ENCODE measurements at regions not wholly inside any gene's neighbourhood (a gene's known extent, or its start where the extent isn't known, plus 50 kb on each side); places are given as distances from the start of the nearest gene placed in this dataset.
"Not testable (repeated sequence)": the region's sequence is repeated elsewhere in the genome, so short reads cannot be mapped to it uniquely, and the experiment has no call there.

- not testable (repeated sequence) for H3K4me3 ChIP-seq; H3K27ac ChIP-seq; H3K4me1 ChIP-seq (replicated peaks in 1 of 2); ATAC-seq (replicated peaks in 6 of 8)
- 80 to 100% (median 90%) methylated on average over 1 to 2 of the region's 2 CpGs; no CpG with 5 or more reads in 1 of the 10 experiments for WGBS, 10 experiments
- in situ Hi-C loops (cut with MboI; ENCODE audit: low pct_unique_long_range_greater_than_20kb in 2 of 9, low sequenced_read_pairs in 9 of 9, unreplicated experiment in 9 of 9) = loop anchor here in 5 of 9 experiments (10.0 to 25.0 kb wide), 5 partner anchors 221 to 479 kb away; partner anchors contain the start of genes ABCA10 (in 1 of the 5) and WIPI1 (in 1 of the 5)
Observed at GRCh38 chr17:68757866-68758757, 156.9 kb upstream of the FAM20A start.

- in situ Hi-C loops (cut with MboI; ENCODE audit: low pct_unique_long_range_greater_than_20kb in 2 of 9, low sequenced_read_pairs in 9 of 9, unreplicated experiment in 9 of 9) = loop anchor here in 5 of 9 experiments (10.0 to 25.0 kb wide), 5 partner anchors 217 to 483 kb away; partner anchors contain the start of genes ABCA10 (in 1 of the 5) and WIPI1 (in 1 of the 5)
- no peak for ATAC-seq (replicated peaks in 6 of 8)
- Histone ChIP-seq H3K4me3 (no peak overlapping the region), H3K27ac (no peak overlapping the region), H3K4me1 (replicated peaks in 1 of 2) (peaks cover under 1 to 2% of the 10 kb centered on the region in 2 donors)
- 48 to 91% (median 80%) methylated on average over 1 to 7 of the region's 9 CpGs for WGBS, 10 experiments
Observed at GRCh38 chr17:68753985-68754769, 153.0 kb upstream of the FAM20A start.

- in situ Hi-C loops (cut with MboI; ENCODE audit: low pct_unique_long_range_greater_than_20kb in 2 of 9, low sequenced_read_pairs in 9 of 9, unreplicated experiment in 9 of 9) = loop anchor here in 5 of 9 experiments (10.0 to 25.0 kb wide), 5 partner anchors 213 to 487 kb away; partner anchors contain the start of genes ABCA10 (in 1 of the 5) and WIPI1 (in 1 of the 5)
- H3K4me3 ChIP-seq = no peak overlapping the region
- H3K27ac ChIP-seq = no peak overlapping the region
- WGBS, 10 experiments = 55 to 95% (median 90%) methylated on average over 4 to 6 of the region's 6 CpGs; no CpG with 5 or more reads in 1 of the 10 experiments
- ATAC-seq (replicated peaks in 6 of 8) = no peak
- no peaks in the 10 kb centered on the region for H3K4me1 ChIP-seq (replicated peaks in 1 of 2)
Observed at GRCh38 chr17:68750208-68750562, 149.0 kb upstream of the FAM20A start.

- Histone ChIP-seq H3K4me3 (no peak overlapping the region), H3K4me1 (replicated peaks in 1 of 2) (no peaks in the 10 kb centered on the region), H3K27ac (no peak overlapping the region)
- in situ Hi-C loops (cut with MboI; ENCODE audit: low pct_unique_long_range_greater_than_20kb in 2 of 9, low sequenced_read_pairs in 9 of 9, unreplicated experiment in 9 of 9) = loop anchor here in 6 of 9 experiments (10.0 to 25.0 kb wide), 5 partner anchors 212 to 488 kb away; partner anchors contain the start of genes ABCA10 (in 1 of the 6) and WIPI1 (in 1 of the 6)
- WGBS, 10 experiments = 10 to 100% (median 49%) methylated on average over 2 to 11 of the region's 12 CpGs
- peak in 1 of 8 experiments; percentile 90 for ATAC-seq (replicated peaks in 6 of 8)
Observed at GRCh38 chr17:68749349-68750207, 148.4 kb upstream of the FAM20A start.

GRCh38 chr17:68748381-68748780, 147.2 kb upstream of the FAM20A start:
- 73 to 100% (median 84%) methylated on average over 1 to 2 of the region's 2 CpGs; no CpG with 5 or more reads in 2 of the 10 experiments for WGBS, 10 experiments
- in situ Hi-C loops (cut with MboI; ENCODE audit: low pct_unique_long_range_greater_than_20kb in 2 of 9, low sequenced_read_pairs in 9 of 9, unreplicated experiment in 9 of 9) = loop anchor here in 1 of 9 experiments (25.0 kb wide), 1 partner anchor 211 kb away; no protein-coding TSS in a partner anchor
- Histone ChIP-seq H3K27ac (no peak overlapping the region), H3K4me1 (replicated peaks in 1 of 2) (no peaks in the 10 kb centered on the region), H3K4me3 (no peak overlapping the region)
- no peak for ATAC-seq (replicated peaks in 6 of 8)

GRCh38 chr17:68740555-68741447, 139.6 kb upstream of the FAM20A start:
- WGBS, 10 experiments = 33 to 100% (median 89%) methylated on average over 1 to 6 of the region's 8 CpGs; no CpG with 5 or more reads in 3 of the 10 experiments
- Histone ChIP-seq H3K4me1 (replicated peaks in 1 of 2) (no peaks in the 10 kb centered on the region), H3K27ac (no peak overlapping the region), H3K4me3 (no peak overlapping the region)
- in situ Hi-C loops (cut with MboI; ENCODE audit: low pct_unique_long_range_greater_than_20kb in 2 of 9, low sequenced_read_pairs in 9 of 9, unreplicated experiment in 9 of 9) = loop anchor here in 1 of 9 experiments (25.0 kb wide), 1 partner anchor 204 kb away; no protein-coding TSS in a partner anchor
- ATAC-seq (replicated peaks in 6 of 8) = peak in 1 of 8 experiments; percentile 46

- Histone ChIP-seq H3K4me1 (replicated peaks in 1 of 2) (no peaks in the 10 kb centered on the region), H3K27ac (no peak overlapping the region), H3K4me3 (no peak overlapping the region)
- WGBS, 10 experiments = 44 to 92% (median 75%) methylated on average over 1 to 6 of the region's 6 CpGs
- in situ Hi-C loops (cut with MboI; ENCODE audit: low pct_unique_long_range_greater_than_20kb in 2 of 9, low sequenced_read_pairs in 9 of 9, unreplicated experiment in 9 of 9) = loop anchor here in 1 of 9 experiments (25.0 kb wide), 1 partner anchor 201 kb away; no protein-coding TSS in a partner anchor
- ATAC-seq (replicated peaks in 6 of 8) = peak in 1 of 8 experiments; percentile 15
Observed at GRCh38 chr17:68737761-68738443, 136.7 kb upstream of the FAM20A start.

GRCh38 chr17:68734931-68735330, 133.8 kb upstream of the FAM20A start:
- in situ Hi-C loops (cut with MboI; ENCODE audit: low pct_unique_long_range_greater_than_20kb in 2 of 9, low sequenced_read_pairs in 9 of 9, unreplicated experiment in 9 of 9) = loop anchor here in 1 of 9 experiments (25.0 kb wide), 1 partner anchor 198 kb away; no protein-coding TSS in a partner anchor
- H3K27ac ChIP-seq = no peak overlapping the region
- ATAC-seq (replicated peaks in 6 of 8) = no peak
- no peak overlapping the region for H3K4me3 ChIP-seq
- no peaks in the 10 kb centered on the region for H3K4me1 ChIP-seq (replicated peaks in 1 of 2)

GRCh38 chr17:68734187-68734900, 133.2 kb upstream of the FAM20A start:
- ATAC-seq (replicated peaks in 6 of 8) = no peak
- Histone ChIP-seq H3K4me1 (replicated peaks in 1 of 2) (no peaks in the 10 kb centered on the region), H3K27ac (no peak overlapping the region), H3K4me3 (no peak overlapping the region)
- in situ Hi-C loops (cut with MboI; ENCODE audit: low pct_unique_long_range_greater_than_20kb in 2 of 9, low sequenced_read_pairs in 9 of 9, unreplicated experiment in 9 of 9) = loop anchor here in 1 of 9 experiments (25.0 kb wide), 1 partner anchor 197 kb away; no protein-coding TSS in a partner anchor
- 17 to 82% (median 62%) methylated on average over 1 to 6 of the region's 6 CpGs; no CpG with 5 or more reads in 1 of the 10 experiments for WGBS, 10 experiments
